ENCODE measurements at regions not wholly inside any gene's neighbourhood (a gene's known extent, or its start where the extent isn't known, plus 50 kb on each side); places are given as distances from the start of the nearest gene placed in this dataset.

- H3K36me3 ChIP-seq (ENCODE audit: insufficient read depth, low read length): no peaks in the 10 kb centered on the region
- no peaks in the 10 kb centered on the region for H3K9me3 ChIP-seq (ENCODE audit: low read depth, low read length)
- peak; percentile 44 for DNase-seq (ENCODE audit: low read depth, low spot score)
- no peak overlapping the region for H3K27ac ChIP-seq
- H3K9ac ChIP-seq (ENCODE audit: insufficient read length): no peak overlapping the region
- TF ChIP-seq POLR2AphosphoS5 (IDR thresholded peaks at IDR 0.05; ENCODE audit: borderline replicate concordance, low read depth, low read length): no peak
- no peak for TF ChIP-seq EZH2 (IDR thresholded peaks at IDR 0.05)
- no peak for TF ChIP-seq FOXP2 (optimal IDR thresholded peaks at IDR 0.05; ENCODE audit: control extremely low read depth, extremely low read length, insufficient read depth)
- no peak overlapping the region for H3K4me3 ChIP-seq
These were observed 223.4 kb downstream of the FAM76B start for GRCh38 chr11:95566211-95566610.

DNA sequence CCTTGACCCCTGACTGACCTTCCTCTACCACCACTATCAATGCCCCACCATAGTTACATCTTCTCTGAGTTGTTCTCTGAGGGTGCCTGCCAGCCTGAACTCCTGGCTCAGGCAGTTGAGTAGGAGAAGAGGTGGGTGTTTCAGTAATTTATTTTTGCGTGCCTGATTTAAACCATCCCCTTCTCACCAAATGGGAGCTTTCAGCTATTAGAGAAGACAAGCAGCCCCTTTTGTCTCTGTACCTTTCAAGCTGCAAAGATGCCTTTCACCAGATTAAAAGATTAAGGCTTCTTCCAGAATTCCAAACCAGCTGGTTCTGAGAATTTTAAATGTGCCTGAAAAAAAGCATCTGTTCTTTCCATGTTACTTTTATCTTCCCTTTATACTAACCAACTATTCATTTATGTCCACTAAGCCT is 223.8 kb downstream of the FAM76B start:
- Histone ChIP-seq H3K9ac (ENCODE audit: insufficient read length) (no peak overlapping the region), H3K27ac (no peak overlapping the region), H3K36me3 (ENCODE audit: insufficient read depth, low read length) (no peaks in the 10 kb centered on the region), H3K4me3 (no peak overlapping the region), H3K9me3 (ENCODE audit: low read depth, low read length) (no peaks in the 10 kb centered on the region)
- TF ChIP-seq FOXP2 (optimal IDR thresholded peaks at IDR 0.05; ENCODE audit: control extremely low read depth, extremely low read length, insufficient read depth) (no peak), EZH2 (IDR thresholded peaks at IDR 0.05) (no peak), POLR2AphosphoS5 (IDR thresholded peaks at IDR 0.05; ENCODE audit: borderline replicate concordance, low read depth, low read length) (no peak)
- no peak for DNase-seq (ENCODE audit: low read depth, low spot score)

- TF ChIP-seq POLR2AphosphoS5 (IDR thresholded peaks at IDR 0.05; ENCODE audit: borderline replicate concordance, low read depth, low read length): no peak
- TF ChIP-seq FOXP2 (optimal IDR thresholded peaks at IDR 0.05; ENCODE audit: control extremely low read depth, extremely low read length, insufficient read depth): no peak
- TF ChIP-seq EZH2 (IDR thresholded peaks at IDR 0.05): no peak
- Histone ChIP-seq H3K27ac (no peak overlapping the region), H3K36me3 (ENCODE audit: insufficient read depth, low read length) (no peaks in the 10 kb centered on the region), H3K9ac (ENCODE audit: insufficient read length) (no peak overlapping the region), H3K4me3 (no peak overlapping the region), H3K9me3 (ENCODE audit: low read depth, low read length) (no peaks in the 10 kb centered on the region)
- no peak for DNase-seq (ENCODE audit: low read depth, low spot score)
These were observed 225.7 kb downstream of the FAM76B start for GRCh38 chr11:95563859-95564258.

DNA sequence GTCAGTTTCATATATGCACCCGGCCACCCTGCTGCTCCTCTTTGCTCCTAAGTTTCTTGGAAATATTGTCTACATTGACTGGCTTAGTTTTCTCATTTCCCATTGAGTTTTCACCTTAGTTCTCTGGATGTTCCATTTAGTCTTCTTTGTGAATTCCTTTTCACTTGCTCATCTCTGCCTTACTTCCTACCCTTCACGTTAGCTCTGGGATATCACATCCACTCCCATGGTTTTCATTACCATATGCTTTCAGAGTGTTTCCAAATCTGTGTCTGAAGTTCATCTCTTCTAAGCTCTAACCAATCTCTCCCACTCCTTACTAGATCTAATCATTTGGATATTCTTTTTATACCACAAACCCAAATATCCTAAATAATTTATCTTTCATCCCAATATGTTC is 226.4 kb downstream of the FAM76B start:
- no peak for DNase-seq (ENCODE audit: low read depth, low spot score)
- TF ChIP-seq FOXP2 (optimal IDR thresholded peaks at IDR 0.05; ENCODE audit: control extremely low read depth, extremely low read length, insufficient read depth): no peak
- Histone ChIP-seq H3K4me3 (no peak overlapping the region), H3K36me3 (ENCODE audit: insufficient read depth, low read length) (no peaks in the 10 kb centered on the region), H3K9me3 (ENCODE audit: low read depth, low read length) (no peaks in the 10 kb centered on the region), H3K9ac (ENCODE audit: insufficient read length) (no peak overlapping the region), H3K27ac (no peak overlapping the region)

DNA sequence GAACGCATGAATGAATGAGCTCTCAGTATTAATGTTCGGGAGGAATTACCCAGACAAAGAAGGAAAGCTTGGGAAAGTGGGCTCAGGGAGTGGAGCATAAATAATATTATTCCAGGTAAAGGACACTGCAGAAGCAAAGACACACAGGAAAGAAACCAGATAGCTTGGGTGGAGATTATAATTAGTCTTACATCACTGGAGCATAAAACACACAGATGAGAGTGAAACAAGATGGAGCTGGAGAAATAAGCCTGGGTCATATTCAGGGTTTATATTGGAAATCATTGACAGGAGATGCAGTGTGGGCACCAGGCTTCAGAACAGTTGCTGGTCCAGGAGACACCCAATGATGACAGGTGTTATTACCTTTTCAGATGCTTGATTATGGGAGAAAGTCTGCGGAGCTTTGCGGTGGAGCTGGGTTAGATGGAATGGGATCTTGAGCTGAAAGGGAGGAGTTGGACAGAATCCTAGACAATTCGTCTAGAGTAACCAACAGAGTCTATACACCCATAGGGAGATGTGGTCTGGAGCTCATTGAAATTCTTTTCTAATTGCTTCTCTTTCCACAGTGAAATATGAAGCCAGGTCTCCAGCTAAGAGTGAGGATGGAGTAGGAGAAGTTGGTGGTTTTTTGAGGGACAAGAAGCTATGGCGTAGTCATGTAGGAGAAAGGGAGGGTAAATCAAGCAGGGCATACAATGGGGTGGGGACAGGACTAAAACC is 227.2 kb downstream of the FAM76B start:
- no peak for DNase-seq (ENCODE audit: low read depth, low spot score)
- Histone ChIP-seq H3K9me3 (ENCODE audit: low read depth, low read length) (no peaks in the 10 kb centered on the region), H3K36me3 (ENCODE audit: insufficient read depth, low read length) (no peaks in the 10 kb centered on the region), H3K27ac (no peak overlapping the region), H3K4me3 (no peak overlapping the region), H3K9ac (ENCODE audit: insufficient read length) (no peak overlapping the region)
- TF ChIP-seq POLR2AphosphoS5 (IDR thresholded peaks at IDR 0.05; ENCODE audit: borderline replicate concordance, low read depth, low read length) (no peak), FOXP2 (optimal IDR thresholded peaks at IDR 0.05; ENCODE audit: control extremely low read depth, extremely low read length, insufficient read depth) (no peak), EZH2 (IDR thresholded peaks at IDR 0.05) (no peak)

DNA sequence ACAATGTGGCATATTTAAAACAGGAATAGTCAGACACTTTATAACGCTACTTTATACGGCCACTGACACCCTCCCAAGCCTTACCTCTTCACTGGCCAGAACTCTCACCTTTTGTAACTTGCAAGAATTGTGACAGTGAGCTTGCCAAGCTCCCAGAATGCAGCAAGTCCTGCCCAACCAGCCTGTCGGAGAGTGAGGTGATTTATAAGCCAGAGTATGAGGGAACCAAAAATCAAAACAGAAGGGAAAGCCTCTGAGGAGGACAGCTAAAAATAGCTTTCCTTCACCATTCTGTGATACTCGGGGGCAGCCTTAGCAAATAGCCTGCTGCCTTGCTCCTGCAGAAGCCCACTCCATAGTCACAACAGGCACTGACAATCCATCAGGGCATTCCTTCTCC is 229.7 kb downstream of the FAM76B start:
- H3K9me3 ChIP-seq (ENCODE audit: low read depth, low read length): no peaks in the 10 kb centered on the region
- TF ChIP-seq FOXP2 (optimal IDR thresholded peaks at IDR 0.05; ENCODE audit: control extremely low read depth, extremely low read length, insufficient read depth) (no peak), EZH2 (IDR thresholded peaks at IDR 0.05) (no peak), POLR2AphosphoS5 (IDR thresholded peaks at IDR 0.05; ENCODE audit: borderline replicate concordance, low read depth, low read length) (no peak)
- DNase-seq (ENCODE audit: low read depth, low spot score): no peak
- H3K27ac ChIP-seq: no peak overlapping the region
- no peaks in the 10 kb centered on the region for H3K36me3 ChIP-seq (ENCODE audit: insufficient read depth, low read length)
- H3K9ac ChIP-seq (ENCODE audit: insufficient read length): no peak overlapping the region
- no peak overlapping the region for H3K4me3 ChIP-seq

- DNase-seq (ENCODE audit: low read depth, low spot score): no peak
- Histone ChIP-seq H3K27ac (no peak overlapping the region), H3K9me3 (ENCODE audit: low read depth, low read length) (no peaks in the 10 kb centered on the region), H3K4me3 (no peak overlapping the region), H3K36me3 (ENCODE audit: insufficient read depth, low read length) (no peaks in the 10 kb centered on the region), H3K9ac (ENCODE audit: insufficient read length) (no peak overlapping the region)
- TF ChIP-seq EZH2 (IDR thresholded peaks at IDR 0.05) (no peak), FOXP2 (optimal IDR thresholded peaks at IDR 0.05; ENCODE audit: control extremely low read depth, extremely low read length, insufficient read depth) (no peak), POLR2AphosphoS5 (IDR thresholded peaks at IDR 0.05; ENCODE audit: borderline replicate concordance, low read depth, low read length) (no peak)
These were observed 232.2 kb downstream of the FAM76B start for GRCh38 chr11:95557376-95557775.

DNA sequence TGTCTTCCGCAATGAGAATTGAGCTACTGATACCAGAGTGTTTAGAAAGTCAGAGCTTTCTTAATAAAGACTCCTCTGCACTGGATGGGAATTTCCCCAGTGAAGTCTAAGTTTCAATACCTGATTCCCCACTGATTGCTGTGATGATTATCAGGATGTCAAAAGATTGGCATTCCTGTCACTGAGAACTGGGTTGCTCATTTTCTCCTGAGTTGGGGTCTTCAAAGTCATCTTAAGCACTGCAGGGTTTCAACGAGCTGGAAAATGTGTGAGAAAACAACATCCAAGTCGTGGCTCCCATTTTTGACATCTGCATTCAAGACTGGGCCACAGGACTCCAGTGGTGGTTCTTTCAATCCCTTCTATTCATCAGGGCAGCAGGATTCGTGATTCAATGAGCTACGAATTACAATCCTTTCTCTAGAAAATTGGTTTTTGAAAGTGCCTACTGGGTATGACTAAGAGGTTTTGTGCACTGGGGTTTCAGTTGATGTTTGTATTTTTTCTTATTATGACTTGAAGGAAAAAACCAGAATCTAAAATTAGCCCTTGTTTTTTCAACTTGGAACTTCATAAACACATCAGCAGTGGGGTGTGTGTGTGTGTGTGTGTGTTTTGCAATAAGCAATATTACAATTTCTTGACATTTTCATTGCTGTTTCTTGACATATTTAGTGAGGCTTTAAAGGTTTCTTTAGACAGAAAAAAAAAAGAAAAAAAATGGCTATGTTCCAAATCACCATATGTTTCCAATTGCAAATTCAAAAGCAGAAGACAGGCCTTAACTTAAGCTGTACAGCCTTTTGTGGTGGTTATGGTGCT is 233.0 kb downstream of the FAM76B start:
- Histone ChIP-seq H3K27ac (peak overlapping the region; percentile 75; the same call in 1 of the 2 replicates), H3K9ac (ENCODE audit: insufficient read length) (no peak overlapping the region), H3K9me3 (ENCODE audit: low read depth, low read length) (no peaks in the 10 kb centered on the region), H3K36me3 (ENCODE audit: insufficient read depth, low read length) (no peaks in the 10 kb centered on the region), H3K4me3 (peak overlapping the region; percentile 54)
- no peak for TF ChIP-seq EZH2 (IDR thresholded peaks at IDR 0.05)
- no peak for TF ChIP-seq FOXP2 (optimal IDR thresholded peaks at IDR 0.05; ENCODE audit: control extremely low read depth, extremely low read length, insufficient read depth)
- no peak for TF ChIP-seq POLR2AphosphoS5 (IDR thresholded peaks at IDR 0.05; ENCODE audit: borderline replicate concordance, low read depth, low read length)
- DNase-seq (ENCODE audit: low read depth, low spot score): peak; percentile 50

All from SK-N-MC (cell line).